GM19328 (cell line): ENCODE measurements at regions not wholly inside any gene's neighbourhood (a gene's known extent, or its start where the extent isn't known, plus 50 kb on each side); places are given as distances from the start of the nearest gene placed in this dataset.
"Not testable (repeated sequence)": the region's sequence is repeated elsewhere in the genome, so short reads cannot be mapped to it uniquely, and the experiment has no call there.

Experiments used
- ATAC-seq: cut with Tn5 transposase; IDR thresholded peaks from one replicate; pipeline ENCODE4 v1.9.1; 2021; ENCODE audit warnings: mild to moderate bottlenecking, moderate library complexity; ENCODE audit not compliant: unreplicated experiment

- no peak for ATAC-seq
These were observed 141.6 kb upstream of the AADAT start for GRCh38 chr4:170231377-170231776.

GRCh38 chr4:170230242-170230641 lies 140.5 kb upstream of the AADAT start:
- ATAC-seq = no peak

- no peak for ATAC-seq
These were observed 139.2 kb upstream of the AADAT start for GRCh38 chr4:170229006-170229405.

- ATAC-seq = no peak
These were observed 138.2 kb upstream of the AADAT start for GRCh38 chr4:170227928-170228327.

- no peak for ATAC-seq
These were observed 136.5 kb upstream of the AADAT start for GRCh38 chr4:170226288-170226687.

GRCh38 chr4:170214731-170215130 lies 125.0 kb upstream of the AADAT start:
- no peak for ATAC-seq

GRCh38 chr4:170214101-170214500 lies 124.3 kb upstream of the AADAT start:
- no peak for ATAC-seq

GRCh38 chr4:170202721-170203120 lies 113.0 kb upstream of the AADAT start:
- ATAC-seq = no peak

- ATAC-seq = no peak
These were observed 109.0 kb upstream of the AADAT start for GRCh38 chr4:170198747-170199146.

- not testable (repeated sequence) for ATAC-seq
These were observed 105.0 kb upstream of the AADAT start for GRCh38 chr4:170194794-170195193.

GRCh38 chr4:170193496-170193895 lies 103.7 kb upstream of the AADAT start:
- ATAC-seq = no peak

GRCh38 chr4:170190265-170190664 lies 100.5 kb upstream of the AADAT start:
- no peak for ATAC-seq

GRCh38 chr4:170170861-170171260 lies 81.1 kb upstream of the AADAT start:
- no peak for ATAC-seq

- ATAC-seq = no peak
These were observed 79.9 kb upstream of the AADAT start for GRCh38 chr4:170169699-170170098.

- no peak for ATAC-seq
These were observed 77.9 kb upstream of the AADAT start for GRCh38 chr4:170167678-170168077.

- not testable (repeated sequence) for ATAC-seq
These were observed 76.4 kb upstream of the AADAT start for GRCh38 chr4:170166193-170166592.

- no peak for ATAC-seq
These were observed 72.7 kb upstream of the AADAT start for GRCh38 chr4:170162416-170162815.

GRCh38 chr4:170157670-170158069 lies 67.9 kb upstream of the AADAT start:
- ATAC-seq = no peak

- no peak for ATAC-seq
These were observed 55.4 kb upstream of the AADAT start for GRCh38 chr4:170145120-170145519.

GRCh38 chr4:170139764-170140163 lies 50.0 kb upstream of the AADAT start:
- no peak for ATAC-seq
